SKM-1 (cell line): ENCODE measurements at regions not wholly inside any gene's neighbourhood (a gene's known extent, or its start where the extent isn't known, plus 50 kb on each side); places are given as distances from the start of the nearest gene placed in this dataset.
"Not testable (repeated sequence)": the region's sequence is repeated elsewhere in the genome, so short reads cannot be mapped to it uniquely, and the experiment has no call there.

Source experiments
- DNase-seq: peaks from one replicate; lab custom pipeline; 2025; ENCODE audit not compliant: unreplicated experiment; lab: John Stamatoyannopoulos, UW

- DNase-seq, result no peak
Observed at GRCh38 chr1:172717722-172718465, 59.0 kb downstream of the FASLG start.

GRCh38 chr1:172719066-172719627 is 60.2 kb downstream of the FASLG start:
- no peak for DNase-seq

GRCh38 chr1:172719694-172720138 is 60.8 kb downstream of the FASLG start:
- no peak for DNase-seq

DNA sequence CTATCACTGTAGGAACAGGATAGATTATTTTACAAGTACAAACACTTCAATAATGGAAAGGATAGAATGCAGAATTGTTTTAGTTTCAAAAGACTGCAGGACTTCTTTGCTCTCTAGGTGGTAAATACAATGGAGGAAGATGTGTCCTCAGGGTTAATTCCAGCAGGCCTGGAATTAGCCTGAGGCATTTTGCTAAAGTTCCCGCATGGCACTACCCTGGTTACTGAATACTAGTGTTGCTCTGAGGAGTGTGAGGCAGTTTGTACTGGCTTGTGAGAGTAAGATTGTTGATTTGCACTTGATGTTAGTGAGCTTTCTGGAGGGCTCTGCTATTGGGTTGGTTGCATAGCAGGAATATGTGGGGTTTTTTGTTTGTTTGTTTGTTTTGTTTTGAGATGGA is 61.4 kb downstream of the FASLG start:
- no peak for DNase-seq

- DNase-seq, result no peak
Observed at GRCh38 chr1:172723251-172723650, 64.3 kb downstream of the FASLG start.

DNA sequence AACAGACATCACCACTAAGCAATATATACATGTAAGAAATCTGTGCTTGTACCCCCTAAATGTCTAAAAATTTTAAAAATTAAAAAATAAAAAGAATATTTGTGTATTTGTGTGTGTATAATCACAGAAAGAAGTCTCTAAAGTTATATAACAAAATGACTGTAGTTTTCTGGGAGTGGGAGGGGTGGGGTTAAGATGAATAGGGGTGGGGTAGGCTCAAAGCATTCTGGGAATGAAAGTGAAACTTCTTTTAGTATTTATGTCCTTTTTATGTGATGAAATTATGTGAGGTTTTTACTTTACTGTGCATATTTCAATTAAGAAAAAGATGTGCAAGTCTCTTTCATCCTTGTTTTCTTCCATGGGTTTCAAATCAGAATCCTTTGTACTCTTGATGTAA is 65.3 kb downstream of the FASLG start:
- DNase-seq, result no peak

DNA sequence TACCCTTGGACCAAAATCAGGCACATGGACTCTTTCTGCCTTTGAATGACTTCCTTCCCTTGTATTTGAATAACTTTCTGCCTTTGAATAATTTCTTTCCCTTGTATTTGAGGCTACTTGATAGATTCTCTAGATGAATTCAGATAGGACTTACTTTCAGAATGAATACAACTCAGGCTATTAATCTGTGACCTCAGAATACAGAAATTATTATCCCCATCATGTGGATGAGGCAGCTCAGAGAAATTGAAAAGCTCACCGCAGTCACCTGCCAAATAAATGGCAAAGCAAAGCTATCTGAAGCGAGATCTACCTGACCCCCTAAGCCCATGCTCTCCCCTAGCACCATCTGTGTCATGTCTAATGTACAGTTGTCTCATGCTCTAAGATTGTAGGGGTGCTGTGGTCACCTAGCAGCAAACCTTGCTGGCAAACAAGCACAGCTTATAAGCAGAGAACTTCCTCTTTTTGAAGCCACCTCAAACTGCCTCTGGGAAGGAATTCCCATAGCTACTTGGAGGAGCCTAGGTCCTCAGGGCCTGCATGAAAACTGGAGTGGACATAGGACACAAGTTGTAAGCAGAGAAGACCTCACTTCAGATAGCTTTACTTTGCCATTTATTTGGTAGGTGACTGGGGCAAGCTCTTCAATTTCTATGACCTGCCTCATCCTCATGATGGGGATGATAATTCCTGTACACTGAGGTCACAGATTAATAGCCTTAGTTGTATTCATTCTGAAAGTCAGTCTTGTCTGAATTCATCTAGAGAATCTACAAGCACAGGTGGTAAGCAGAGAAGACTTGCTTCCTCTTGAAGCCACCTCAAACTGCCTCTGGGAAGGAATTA is 66.1 kb downstream of the FASLG start:
- peak; percentile 66 for DNase-seq

DNA sequence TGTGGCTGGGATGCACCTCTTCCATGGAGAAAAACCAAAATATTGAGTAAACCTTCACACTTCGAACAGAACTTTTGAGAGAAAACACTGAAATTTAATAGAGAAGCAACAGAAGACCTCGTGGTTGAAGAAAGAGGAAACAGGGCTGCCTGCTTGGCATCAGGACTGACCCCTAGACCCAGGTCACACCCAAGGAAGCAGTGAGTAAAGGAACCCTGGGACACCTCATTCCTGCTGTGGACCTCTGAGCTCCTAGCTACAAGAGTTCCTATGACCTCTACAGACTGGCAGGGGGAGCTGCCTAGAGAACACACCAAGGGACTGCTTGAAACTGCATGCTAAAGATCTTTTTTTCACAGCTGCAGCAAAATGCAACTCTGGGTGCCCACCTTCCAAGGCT is 67.8 kb downstream of the FASLG start:
- peak; percentile 54 for DNase-seq

- no peak for DNase-seq
Observed at GRCh38 chr1:172727275-172727857, 68.5 kb downstream of the FASLG start.

- peak; percentile 88 for DNase-seq
Observed at GRCh38 chr1:172727956-172728603, 69.2 kb downstream of the FASLG start.

DNA sequence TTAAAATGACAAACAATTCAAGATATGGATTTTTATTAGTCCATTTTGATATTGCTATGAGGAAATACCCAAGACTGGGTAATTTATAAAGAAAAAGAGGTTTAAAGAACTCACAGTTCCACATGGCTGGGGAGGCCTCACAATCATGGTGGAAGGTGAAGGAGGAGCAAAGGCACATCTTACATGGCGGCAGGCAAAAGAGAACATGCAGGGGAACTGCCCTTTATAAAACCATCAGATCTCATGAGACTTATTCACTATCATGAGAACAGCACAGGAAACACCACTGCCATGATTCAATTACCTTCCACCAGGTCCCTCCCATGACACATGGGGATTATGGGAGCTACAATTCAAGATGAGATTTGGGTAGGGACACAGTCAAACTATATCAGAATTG is 69.8 kb downstream of the FASLG start:
- not testable (repeated sequence) for DNase-seq

GRCh38 chr1:172732427-172732826 is 73.5 kb downstream of the FASLG start:
- DNase-seq, result no peak

- peak; percentile 65 for DNase-seq
Observed at GRCh38 chr1:172733815-172734214, 74.9 kb downstream of the FASLG start.

DNA sequence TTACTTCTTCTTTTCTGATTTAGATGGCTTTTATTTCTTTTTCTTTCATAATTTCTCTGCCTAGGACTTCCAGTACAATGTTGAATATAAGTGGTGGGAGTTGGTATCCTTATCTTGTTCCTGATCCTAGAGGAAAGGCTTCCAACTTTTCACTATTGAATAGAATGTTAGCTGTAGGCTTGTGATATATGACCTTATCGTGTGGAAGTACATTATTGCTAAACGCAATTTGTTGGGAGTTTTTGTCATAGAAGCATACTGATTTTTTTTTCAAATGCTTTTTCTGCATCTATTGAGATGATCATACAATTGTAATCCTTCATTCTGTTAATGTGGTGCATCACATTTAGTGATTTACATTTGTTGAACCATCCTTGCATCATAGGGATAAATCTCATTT is 79.5 kb downstream of the FASLG start:
- no peak for DNase-seq

GRCh38 chr1:172742599-172743500 is 83.9 kb downstream of the FASLG start:
- no peak for DNase-seq

- DNase-seq, result peak; percentile 71
Observed at GRCh38 chr1:172745014-172745413, 86.1 kb downstream of the FASLG start.

GRCh38 chr1:172746091-172746949 is 87.4 kb downstream of the FASLG start:
- peak; percentile 86 for DNase-seq

DNA sequence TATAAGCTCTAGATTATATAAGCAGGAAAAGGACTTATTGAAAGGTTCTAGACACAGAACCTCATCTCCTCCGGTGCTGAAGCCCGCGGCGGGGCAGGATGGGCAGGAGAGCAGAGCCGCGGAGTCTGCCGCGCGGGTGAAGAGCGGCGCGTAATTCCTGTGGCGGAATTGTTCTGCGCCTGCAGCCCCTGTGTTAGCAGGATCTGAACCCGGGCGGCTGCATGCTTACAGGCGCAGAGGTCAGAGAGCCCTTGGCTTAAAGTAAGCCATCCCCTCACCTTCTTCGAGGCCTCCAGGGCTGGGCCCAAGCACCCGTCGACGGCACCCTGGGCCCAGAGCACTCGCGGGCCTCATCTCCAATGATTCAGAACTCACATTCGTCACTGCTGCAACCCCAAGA is 89.3 kb downstream of the FASLG start:
- DNase-seq, result no peak

GRCh38 chr1:172751683-172752082 is 92.8 kb downstream of the FASLG start:
- DNase-seq, result no peak
